UCSD-AML1 (cell line): ENCODE measurements at regions not wholly inside any gene's neighbourhood (a gene's known extent, or its start where the extent isn't known, plus 50 kb on each side); places are given as distances from the start of the nearest gene placed in this dataset.

Experiments
- DNase-seq: peaks from one replicate; lab custom pipeline; 2025; ENCODE audit not compliant: unreplicated experiment; lab: John Stamatoyannopoulos, UW

GRCh38 chr3:118740722-118741290 lies 293.8 kb downstream of the IGSF11 start:
- DNase-seq = no peak

- no peak for DNase-seq
Observed at GRCh38 chr3:118742760-118743159, 291.9 kb downstream of the IGSF11 start.

- no peak for DNase-seq
Observed at GRCh38 chr3:118744186-118744585, 290.5 kb downstream of the IGSF11 start.

- DNase-seq = no peak
Observed at GRCh38 chr3:118754406-118755252, 280.0 kb downstream of the IGSF11 start.

- DNase-seq = no peak
Observed at GRCh38 chr3:118755253-118755801, 279.3 kb downstream of the IGSF11 start.

GRCh38 chr3:118760585-118761290 lies 273.9 kb downstream of the IGSF11 start:
- DNase-seq = no peak

GRCh38 chr3:118761291-118761606 lies 273.4 kb downstream of the IGSF11 start:
- no peak for DNase-seq

GRCh38 chr3:118765636-118766305 lies 268.9 kb downstream of the IGSF11 start:
- no peak for DNase-seq

- DNase-seq = no peak
Observed at GRCh38 chr3:118766306-118766669, 268.4 kb downstream of the IGSF11 start.

GRCh38 chr3:118772036-118772435 lies 262.6 kb downstream of the IGSF11 start:
- no peak for DNase-seq

- peak; percentile 8 for DNase-seq
Observed at GRCh38 chr3:118772547-118773011, 262.1 kb downstream of the IGSF11 start.

- no peak for DNase-seq
Observed at GRCh38 chr3:118775021-118775420, 259.6 kb downstream of the IGSF11 start.

GRCh38 chr3:118778201-118778600 lies 256.4 kb downstream of the IGSF11 start:
- no peak for DNase-seq

GRCh38 chr3:118781232-118781631 lies 253.4 kb downstream of the IGSF11 start:
- DNase-seq = no peak

GRCh38 chr3:118781839-118782238 lies 252.8 kb downstream of the IGSF11 start:
- no peak for DNase-seq

- DNase-seq = no peak
Observed at GRCh38 chr3:118782755-118783202, 251.9 kb downstream of the IGSF11 start.

- DNase-seq = no peak
Observed at GRCh38 chr3:118785415-118785814, 249.2 kb downstream of the IGSF11 start.

- DNase-seq = no peak
Observed at GRCh38 chr3:118791246-118791645, 243.4 kb downstream of the IGSF11 start.

GRCh38 chr3:118792191-118792590 lies 242.5 kb downstream of the IGSF11 start:
- DNase-seq = no peak

- no peak for DNase-seq
Observed at GRCh38 chr3:118793176-118793575, 241.5 kb downstream of the IGSF11 start.

- no peak for DNase-seq
Observed at GRCh38 chr3:118799303-118799702, 235.3 kb downstream of the IGSF11 start.
